HCT116 (cell line): ENCODE measurements at regions not wholly inside any gene's neighbourhood (a gene's known extent, or its start where the extent isn't known, plus 50 kb on each side); places are given as distances from the start of the nearest gene placed in this dataset.
A peak's percentile ranks its signal among the peaks of the same experiment; 100 is the strongest.

Experiments
- ATAC-seq: fragments of 200-7000 bp; cut with Tn5 transposase; 2 replicates; pipeline ENCODE4 v1.9.1; 2020; ENCODE audit warnings: mild to moderate bottlenecking, moderate library complexity
- BruUV-seq: library from RNA; stranded (reverse); fragments of 400-500 nt; replicated peaks from 2 replicates; lab custom pipeline; 2021; lab: Mats Ljungman, UMichigan
- CTCF ChIA-PET: fragments of 300-600 bp; sonication (Branson Sonifier 250); formaldehyde crosslinking; loops from one replicate; lab custom pipeline; 2021; ENCODE audit warnings: antibody characterized with exemption; lab: Charles Lee
- POLR2A ChIA-PET: fragments of 300-600, 350-600 bp; sonication (Branson Sonifier 250); formaldehyde crosslinking; loops from one replicate; lab custom pipeline; 2021; ENCODE audit warnings: antibody characterized with exemption; lab: Charles Lee
- RAD21 ChIA-PET, 2 experiments: fragments of 300-600 bp; sonication (Branson Sonifier 250); formaldehyde crosslinking; loops; one replicate each; lab custom pipeline; 2023; ENCODE audit warnings: low total read pairs in 2 of 2; ENCODE audit not compliant: uncharacterized antibody in 2 of 2, unreplicated experiment in 2 of 2, low non-redundant PET in 1 of 2; lab: Charles Lee
- DNase-seq: peaks from one replicate; pipeline ENCODE4 v3.0.0-alpha.2; 2010; ENCODE audit warnings: low read depth, low spot score
- H2AFZ ChIP-seq: fragments of 200-600 bp; shearing (Covaris generic), sonication (generic); 2 replicates; pipeline ENCODE4 v1.6.1; 2017; ENCODE audit warnings: low read depth, mixed run types, mixed read lengths, antibody characterized with exemption, low read length; ENCODE audit not compliant: poor library complexity, severe bottlenecking
- H3K27ac ChIP-seq: 2 replicates; pipeline ENCODE4 v1.5.1; 2012; ENCODE audit warnings: low read depth, low read length
- H3K27me3 ChIP-seq: fragments of 200-600 bp; sonication (generic); 2 replicates; pipeline ENCODE4 v1.6.1; 2016; ENCODE audit warnings: mixed run types, low read length, mixed read lengths; ENCODE audit not compliant: insufficient read depth
- H3K36me3 ChIP-seq, 2 experiments: fragments of 200-500 bp in 1 of 2; fragments of 200-600 bp in 1 of 2; sonication (Bioruptor generic) in 1 of 2; sonication (generic) in 1 of 2; 2 replicates each; pipeline versions ENCODE4 v1.5.1 to v1.6.1; 2014 to 2016; ENCODE audit warnings: low read length in 2 of 2, inconsistent platforms in 1 of 2, mixed read lengths in 1 of 2, mixed run types in 1 of 2; ENCODE audit not compliant: insufficient read depth in 2 of 2, control insufficient read depth in 1 of 2
- H3K4me1 ChIP-seq, 2 experiments: fragments of 200-600 bp in 1 of 2; sonication (generic) in 1 of 2; 2 replicates each; pipeline versions ENCODE4 v1.5.1 to v1.6.1; 2012 to 2017; ENCODE audit warnings: low read length in 2 of 2, inconsistent platforms in 1 of 2, mild to moderate bottlenecking in 1 of 2, mixed read lengths in 1 of 2, mixed run types in 1 of 2, moderate library complexity in 1 of 2; ENCODE audit not compliant: insufficient read depth in 2 of 2, control insufficient read depth in 1 of 2
- H3K4me2 ChIP-seq: fragments of 200-600 bp; sonication (generic); 2 replicates; pipeline ENCODE4 v1.6.1; 2017; ENCODE audit warnings: mixed run types, low read length, mixed read lengths
- H3K4me3 ChIP-seq, 2 experiments: fragments of 200-600 bp in 1 of 2; sonication (generic) in 1 of 2; replicated peaks in 1 of 2; 2 replicates each; pipeline ENCODE4 v1.5.1; 2011 to 2016; ENCODE audit warnings: low read length in 2 of 2, control low read depth in 1 of 2, low read depth in 1 of 2, mild to moderate bottlenecking in 1 of 2, mixed read lengths in 1 of 2, mixed run types in 1 of 2
- H3K79me2 ChIP-seq: fragments of 200-600 bp; sonication (generic); 2 replicates; pipeline ENCODE4 v1.6.1; 2017; ENCODE audit warnings: mild to moderate bottlenecking, mixed run types, low read length, moderate library complexity, mixed read lengths; ENCODE audit not compliant: insufficient read depth
- H3K9ac ChIP-seq: fragments of 200-600 bp; sonication (generic); 2 replicates; pipeline ENCODE4 v1.6.1; 2016; ENCODE audit warnings: low read length, mixed read lengths
- H3K9me2 ChIP-seq: fragments of 200-600 bp; sonication (generic), shearing (Covaris generic); 2 replicates; pipeline ENCODE4 v1.6.1; 2017; ENCODE audit warnings: mixed run types, mild to moderate bottlenecking, moderate library complexity; ENCODE audit not compliant: insufficient read depth
- H3K9me3 ChIP-seq, 2 experiments: fragments of 200-500 bp in 1 of 2; fragments of 200-600 bp in 1 of 2; sonication (Bioruptor generic) in 1 of 2; sonication (generic) in 1 of 2; 2 replicates each; pipeline ENCODE4 v1.6.1; 2014 to 2017; ENCODE audit warnings: low read length in 2 of 2, mixed read lengths in 2 of 2, inconsistent platforms in 1 of 2, low read depth in 1 of 2, mild to moderate bottlenecking in 1 of 2, mixed run types in 1 of 2, moderate library complexity in 1 of 2; ENCODE audit not compliant: control insufficient read depth in 1 of 2, insufficient read depth in 1 of 2
- H4K20me1 ChIP-seq: fragments of 200-600 bp; sonication (generic), shearing (Covaris generic); 2 replicates; pipeline ENCODE4 v1.6.1; 2017; ENCODE audit warnings: mixed run types, mild to moderate bottlenecking, moderate library complexity; ENCODE audit not compliant: insufficient read depth
- CTCF ChIP-seq, 3 experiments: fragments of 200-600 bp in 1 of 3; sonication (generic) in 1 of 3; IDR thresholded peaks in 2 of 3; conservative IDR thresholded peaks in 1 of 3; 2 replicates each; pipeline ENCODE4 v1.5.1; 2012 to 2017; ENCODE audit warnings: low read depth in 2 of 3, low read length in 2 of 3, antibody characterized with exemption in 1 of 3, borderline replicate concordance in 1 of 3, control low read depth in 1 of 3, mild to moderate bottlenecking in 1 of 3, mixed read lengths in 1 of 3, mixed run types in 1 of 3, moderate library complexity in 1 of 3; ENCODE audit not compliant: insufficient read depth in 1 of 3
- ZBTB33 ChIP-seq: IDR thresholded peaks from 2 replicates; pipeline ENCODE4 v1.6.1; 2011; ENCODE audit warnings: mild to moderate bottlenecking, low read length, moderate library complexity; ENCODE audit not compliant: insufficient replicate concordance; ENCODE audit errors: extremely low read depth
- intact Hi-C: fragments of 100-400 bp; cut with micrococcal nuclease; formaldehyde crosslinking; loops from 2 replicates; pipeline ENCODE4 v1.10.0; 2022

GRCh38 chr2:64262816-64263215 lies 118.6 kb upstream of the PELI1 start (continued):
- TF ChIP-seq ZBTB33: no peak

- H3K9me2 ChIP-seq: no peaks in the 10 kb centered on the region
- H3K27me3 ChIP-seq: no peaks in the 10 kb centered on the region
- TF ChIP-seq CTCF (IDR thresholded peaks at IDR 0.05 in 2 of 3, conservative IDR thresholded peaks at IDR 0.05 in 1 of 3; ENCODE audit: borderline replicate concordance in 1 of 3, insufficient read depth in 1 of 3, low read depth in 2 of 3, low read length in 2 of 3): no peak
- H4K20me1 ChIP-seq: no peaks in the 10 kb centered on the region
- peaks cover 0 to 20% of the 10 kb centered on the region in 2 experiments; a peak in 2 of 4 replicates for H3K4me1 ChIP-seq
- H3K9ac ChIP-seq: no peak overlapping the region
- no peak for ATAC-seq
- H2AFZ ChIP-seq: peak overlapping the region; percentile 12
- H3K27ac ChIP-seq: no peak overlapping the region
- no peaks in the 10 kb centered on the region for H3K36me3 ChIP-seq
- CTCF ChIA-PET: interaction anchor here (1.3 kb wide), 1 partner anchor 10 kb away, joined by 3 read pairs; no protein-coding TSS in a partner anchor
- H3K4me2 ChIP-seq: peak overlapping the region; percentile 20; the same call in 1 of the 2 replicates
- POLR2A ChIA-PET: no interaction called here
- no peak overlapping the region for H3K4me3 ChIP-seq
- no TSS peak for BruUV-seq
- H3K79me2 ChIP-seq: no peaks in the 10 kb centered on the region
- intact Hi-C loops: no loop called here
- no peak for DNase-seq
- no peaks in the 10 kb centered on the region for H3K9me3 ChIP-seq
- RAD21 ChIA-PET: no interaction called here
Observed at GRCh38 chr2:64263315-64263714, 119.1 kb upstream of the PELI1 start.
